Glutamatergic neuron (in vitro differentiated cells): ENCODE measurements at regions not wholly inside any gene's neighbourhood (a gene's known extent, or its start where the extent isn't known, plus 50 kb on each side); places are given as distances from the start of the nearest gene placed in this dataset.

ENCODE experiments used
- DNase-seq: peaks from one replicate; pipeline ENCODE4 v3.0.0; 2022
- H3K27ac Mint-ChIP-seq: one replicate; pipeline ENCODE4 v1.8.0; 2020; ENCODE audit warnings: mild to moderate bottlenecking, mixed read lengths, inconsistent platforms; ENCODE audit not compliant: unreplicated experiment
- H3K27me3 Mint-ChIP-seq: one replicate; pipeline ENCODE4 v1.8.0; 2020; ENCODE audit warnings: mild to moderate bottlenecking, moderate library complexity, mixed read lengths, inconsistent platforms; ENCODE audit not compliant: unreplicated experiment
- H3K36me3 Mint-ChIP-seq: one replicate; pipeline ENCODE4 v1.8.0; 2020; ENCODE audit warnings: mild to moderate bottlenecking, mixed read lengths, inconsistent platforms; ENCODE audit not compliant: unreplicated experiment
- H3K4me1 Mint-ChIP-seq: one replicate; pipeline ENCODE4 v1.8.0; 2020; ENCODE audit warnings: mild to moderate bottlenecking, low read depth, mixed read lengths, inconsistent platforms; ENCODE audit not compliant: unreplicated experiment
- H3K4me3 Mint-ChIP-seq: one replicate; pipeline ENCODE4 v1.8.0; 2020; ENCODE audit warnings: mild to moderate bottlenecking, mixed read lengths, inconsistent platforms; ENCODE audit not compliant: unreplicated experiment
- H3K9me3 Mint-ChIP-seq: one replicate; pipeline ENCODE4 v1.8.0; 2020; ENCODE audit warnings: mild to moderate bottlenecking, moderate library complexity, mixed read lengths, inconsistent platforms; ENCODE audit not compliant: unreplicated experiment
- CTCF ChIP-seq: fragments of 200-600 bp; sonication (generic); IDR thresholded peaks from one replicate; pipeline ENCODE4 v1.5.0; 2021; ENCODE audit not compliant: partially characterized antibody, unreplicated experiment

- no peak for TF ChIP-seq CTCF
- Mint-ChIP-seq H3K27me3 (no peaks in the 10 kb centered on the region), H3K4me3 (no peak overlapping the region), H3K4me1 (no peaks in the 10 kb centered on the region), H3K9me3 (peaks cover 3% of the 10 kb centered on the region), H3K36me3 (peaks cover 11% of the 10 kb centered on the region), H3K27ac (no peak overlapping the region)
- no peak for DNase-seq
Observed at GRCh38 chr1:229047161-229047839, 223.6 kb upstream of the RAB4A start.

DNA sequence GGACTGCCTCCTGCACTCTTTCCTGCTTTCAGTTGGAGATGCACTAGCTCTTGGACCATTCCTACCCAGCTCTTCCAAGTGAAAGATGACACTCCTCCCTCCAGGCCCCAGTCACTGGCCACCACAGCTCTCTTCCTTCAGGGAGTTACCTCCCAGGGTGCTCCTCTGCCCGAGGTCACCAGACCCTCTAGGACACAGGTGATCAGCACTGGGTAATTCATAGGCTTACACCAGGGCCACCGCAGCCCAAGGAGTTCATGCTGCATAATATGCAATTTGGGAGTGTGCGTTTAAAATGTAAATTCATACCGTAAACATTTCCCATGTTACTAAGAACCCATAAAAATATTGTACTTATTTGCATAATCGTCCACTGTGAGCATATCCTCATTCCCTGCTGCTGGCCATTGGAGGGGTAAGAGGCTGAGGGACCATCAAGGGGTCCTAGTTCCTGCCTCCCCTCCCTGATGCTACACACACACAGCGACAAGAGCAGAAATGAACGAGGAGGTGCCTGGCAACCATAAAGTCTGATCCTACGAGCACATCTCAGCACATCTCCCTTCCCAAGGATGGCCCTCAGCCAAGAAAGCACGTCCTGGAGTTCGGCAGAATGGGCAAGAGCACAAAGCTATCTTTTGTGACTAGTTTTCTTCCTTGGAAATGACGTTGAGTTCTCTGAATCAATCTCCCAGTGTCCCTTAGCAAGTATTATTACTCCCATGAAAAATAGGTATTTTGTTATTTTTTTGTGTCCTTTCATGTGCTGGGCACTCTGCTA is 222.9 kb upstream of the RAB4A start:
- no peak for TF ChIP-seq CTCF
- Mint-ChIP-seq H3K36me3 (peaks cover 11% of the 10 kb centered on the region), H3K27ac (no peak overlapping the region), H3K9me3 (peaks cover 3% of the 10 kb centered on the region), H3K4me1 (no peaks in the 10 kb centered on the region), H3K4me3 (no peak overlapping the region), H3K27me3 (no peaks in the 10 kb centered on the region)
- DNase-seq = no peak

DNA sequence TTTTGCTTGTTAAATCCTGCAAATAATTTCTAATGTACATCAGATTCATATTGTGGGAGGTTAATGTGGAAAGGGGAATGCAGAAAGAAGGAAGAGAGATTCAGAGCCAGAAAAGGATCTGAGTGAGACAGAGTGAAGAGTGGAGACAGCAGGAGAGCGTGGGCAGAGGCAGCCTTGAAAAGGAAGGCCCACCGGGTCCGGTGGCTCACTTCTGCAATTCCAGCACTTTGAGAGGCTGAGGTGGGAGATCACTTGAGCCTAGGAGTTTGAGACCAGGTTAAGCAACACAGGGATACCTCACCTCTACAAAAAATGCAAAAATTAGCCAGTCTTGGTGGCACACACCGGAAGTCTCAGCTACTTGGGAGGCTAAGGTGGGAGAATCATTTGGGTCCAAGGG is 222.0 kb upstream of the RAB4A start:
- Mint-ChIP-seq H3K36me3 (peaks cover 11% of the 10 kb centered on the region), H3K4me3 (no peak overlapping the region), H3K4me1 (no peaks in the 10 kb centered on the region), H3K27me3 (no peaks in the 10 kb centered on the region), H3K9me3 (peaks cover 3% of the 10 kb centered on the region), H3K27ac (no peak overlapping the region)
- DNase-seq = no peak
- no peak for TF ChIP-seq CTCF

GRCh38 chr1:229056046-229056445 is 214.9 kb upstream of the RAB4A start:
- no peaks in the 10 kb centered on the region for H3K4me1 Mint-ChIP-seq
- peaks cover 2% of the 10 kb centered on the region for H3K27me3 Mint-ChIP-seq
- H3K9me3 Mint-ChIP-seq = no peaks in the 10 kb centered on the region
- DNase-seq = no peak
- no peak overlapping the region for H3K27ac Mint-ChIP-seq
- no peak overlapping the region for H3K4me3 Mint-ChIP-seq
- peaks cover 10% of the 10 kb centered on the region for H3K36me3 Mint-ChIP-seq
- no peak for TF ChIP-seq CTCF

DNA sequence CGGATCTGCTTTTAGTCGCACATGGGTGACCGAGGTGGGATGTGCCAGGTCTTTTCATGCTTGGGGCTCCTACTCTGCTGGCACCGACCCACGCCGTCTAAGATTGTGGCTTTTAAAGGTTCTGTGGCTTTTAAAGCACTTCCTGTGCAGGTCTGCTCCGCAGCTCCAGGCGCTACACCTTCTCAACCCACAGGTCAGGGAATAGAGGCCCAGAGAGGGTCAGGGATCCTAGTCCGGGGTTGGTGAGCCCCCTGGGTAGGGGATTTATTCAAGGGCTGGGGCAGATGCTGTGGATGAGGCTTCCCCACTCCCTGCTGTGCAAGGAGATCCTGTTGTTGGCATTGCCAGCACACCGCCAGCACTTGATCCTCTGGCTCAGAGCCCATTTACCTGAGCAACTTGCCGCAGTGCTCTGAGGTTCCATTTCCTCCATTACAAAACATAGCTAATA is 212.8 kb upstream of the RAB4A start:
- Mint-ChIP-seq H3K4me3 (no peak overlapping the region), H3K9me3 (peaks cover 3% of the 10 kb centered on the region), H3K27ac (no peak overlapping the region), H3K4me1 (peaks cover 1% of the 10 kb centered on the region), H3K36me3 (no peaks in the 10 kb centered on the region), H3K27me3 (peaks cover 6% of the 10 kb centered on the region)
- DNase-seq = no peak
- TF ChIP-seq CTCF = no peak
